MM.1S (cell line): ENCODE measurements at regions not wholly inside any gene's neighbourhood (a gene's known extent, or its start where the extent isn't known, plus 50 kb on each side); places are given as distances from the start of the nearest gene placed in this dataset.

Experiments used
- EZH2 ChIP-seq: fragments of 300-600 bp; sonication (generic); optimal IDR thresholded peaks from 2 replicates; pipeline ENCODE3; 2017; ENCODE audit warnings: low read depth, mild to moderate bottlenecking, antibody characterized with exemption, low read length, mixed read lengths
- EZH2phosphoT487 ChIP-seq: fragments of 300-600 bp; sonication (generic); IDR thresholded peaks from 2 replicates; pipeline ENCODE4 v1.6.1; 2018; ENCODE audit warnings: antibody characterized with exemption, low read length
- TF ChIP-seq, protein P1 (sequence below): fragments of 300-600 bp; sonication (generic); IDR thresholded peaks from 2 replicates; pipeline ENCODE4 v1.5.1; 2016; ENCODE audit warnings: antibody characterized with exemption, low read length, mixed read lengths

DNA sequence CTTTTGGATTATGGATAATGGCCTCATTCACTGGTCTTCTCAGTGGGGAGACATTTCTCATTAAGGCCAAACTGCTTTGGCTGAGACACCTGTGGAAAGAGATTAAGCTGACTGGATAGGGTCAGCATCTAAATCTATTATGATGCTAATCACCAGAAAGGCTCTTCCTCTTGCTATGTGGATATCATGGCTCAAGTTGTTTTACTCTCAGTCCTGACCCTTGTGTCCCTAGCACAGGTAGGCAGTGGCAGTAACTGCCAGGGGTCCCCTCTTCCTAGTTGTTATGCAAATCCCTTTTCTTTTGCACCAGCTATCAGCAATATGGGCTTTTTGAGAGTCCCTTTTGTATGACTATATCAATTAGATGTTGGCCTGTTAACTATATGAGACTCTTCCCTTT is 335.7 kb upstream of the PLET1 start:
- no peak for TF ChIP-seq EZH2
- TF ChIP-seq, protein P1, sequence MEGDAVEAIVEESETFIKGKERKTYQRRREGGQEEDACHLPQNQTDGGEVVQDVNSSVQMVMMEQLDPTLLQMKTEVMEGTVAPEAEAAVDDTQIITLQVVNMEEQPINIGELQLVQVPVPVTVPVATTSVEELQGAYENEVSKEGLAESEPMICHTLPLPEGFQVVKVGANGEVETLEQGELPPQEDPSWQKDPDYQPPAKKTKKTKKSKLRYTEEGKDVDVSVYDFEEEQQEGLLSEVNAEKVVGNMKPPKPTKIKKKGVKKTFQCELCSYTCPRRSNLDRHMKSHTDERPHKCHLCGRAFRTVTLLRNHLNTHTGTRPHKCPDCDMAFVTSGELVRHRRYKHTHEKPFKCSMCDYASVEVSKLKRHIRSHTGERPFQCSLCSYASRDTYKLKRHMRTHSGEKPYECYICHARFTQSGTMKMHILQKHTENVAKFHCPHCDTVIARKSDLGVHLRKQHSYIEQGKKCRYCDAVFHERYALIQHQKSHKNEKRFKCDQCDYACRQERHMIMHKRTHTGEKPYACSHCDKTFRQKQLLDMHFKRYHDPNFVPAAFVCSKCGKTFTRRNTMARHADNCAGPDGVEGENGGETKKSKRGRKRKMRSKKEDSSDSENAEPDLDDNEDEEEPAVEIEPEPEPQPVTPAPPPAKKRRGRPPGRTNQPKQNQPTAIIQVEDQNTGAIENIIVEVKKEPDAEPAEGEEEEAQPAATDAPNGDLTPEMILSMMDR = no peak
- no peak for TF ChIP-seq EZH2phosphoT487
